ENCODE measurements at regions not wholly inside any gene's neighbourhood (a gene's known extent, or its start where the extent isn't known, plus 50 kb on each side); places are given as distances from the start of the nearest gene placed in this dataset.

- no peak overlapping the region for H2AFZ ChIP-seq (ENCODE audit: low read depth, low read length)
- H3K27ac ChIP-seq (ENCODE audit: insufficient read depth, low read depth, low read length): no peak overlapping the region
- no peak overlapping the region for H3K4me3 ChIP-seq (replicated peaks in 1 of 3; ENCODE audit: insufficient read depth in 1 of 3, low read depth in 1 of 3, low read length in 3 of 3)
- BruUV-seq (replicated peaks): no TSS peak
- no peaks in the 10 kb centered on the region for H3K9me1 ChIP-seq (replicated peaks; ENCODE audit: control insufficient read depth, extremely low read depth, insufficient read depth, low read length)
- ChIA-PET POLR2A (no interaction called here), CTCF (no interaction called here)
- no peaks in the 10 kb centered on the region for H3K36me3 ChIP-seq (ENCODE audit: control insufficient read depth in 2 of 2, extremely low read depth in 1 of 2, insufficient read depth in 2 of 2, low read length in 2 of 2)
- intact Hi-C loops (cut with micrococcal nuclease): no loop called here
- H3K4me2 ChIP-seq (ENCODE audit: insufficient read depth, low read length): no peak overlapping the region
- H3K27me3 ChIP-seq (ENCODE audit: control insufficient read depth in 2 of 2, insufficient read depth in 2 of 2, low read length in 2 of 2): peaks cover 0 to 4% of the 10 kb centered on the region in 2 experiments
- FAIRE-seq: no peak
- no peaks in the 10 kb centered on the region for H3K79me2 ChIP-seq (ENCODE audit: control insufficient read depth, insufficient read depth, low read length)
- no peaks in the 10 kb centered on the region for H3K4me1 ChIP-seq (ENCODE audit: control insufficient read depth, extremely low read depth, insufficient read depth, low read length)
- no peak for DNase-seq (ENCODE audit: low read depth, low spot score)
- dilution Hi-C loops (cut with MboI; ENCODE audit: extremely low pct_ligation_motif_present, low sequenced_read_pairs): no loop called here
- TF ChIP-seq GATA2 (IDR thresholded peaks at IDR 0.05; ENCODE audit: insufficient read depth, insufficient read length, low read depth, low read length) (no peak), POLR2A (IDR thresholded peaks at IDR 0.05; ENCODE audit: low read depth, low read length) (no peak), FOS (IDR thresholded peaks at IDR 0.05; ENCODE audit: borderline replicate concordance, insufficient read depth, low read length) (no peak), JUN (IDR thresholded peaks at IDR 0.05; ENCODE audit: borderline replicate concordance, insufficient read depth, insufficient read length, low read depth) (no peak)
- no peaks in the 10 kb centered on the region for H3K9me3 ChIP-seq (replicated peaks; ENCODE audit: control insufficient read depth, insufficient read depth, low read length)
- no peak overlapping the region for H3K9ac ChIP-seq (replicated peaks; ENCODE audit: extremely low read depth, insufficient read depth, low read length)
- no peaks in the 10 kb centered on the region for H4K20me1 ChIP-seq (replicated peaks; ENCODE audit: control insufficient read depth, extremely low read depth, insufficient read depth, low read length)
These were observed 75.9 kb upstream of the UBE2E2 start for GRCh38 chr3:23127196-23127595.

GRCh38 chr3:23128655-23129054, 74.5 kb upstream of the UBE2E2 start:
- CTCF ChIA-PET: interaction anchor here (0.9 kb wide), 1 partner anchor 19 kb away, joined by 4 read pairs; no protein-coding TSS in a partner anchor
- dilution Hi-C loops (cut with MboI; ENCODE audit: extremely low pct_ligation_motif_present, low sequenced_read_pairs): no loop called here
- H3K79me2 ChIP-seq (ENCODE audit: control insufficient read depth, insufficient read depth, low read length): no peaks in the 10 kb centered on the region
- no TSS peak for BruUV-seq (replicated peaks)
- TF ChIP-seq POLR2AphosphoS5 (IDR thresholded peaks at IDR 0.05; ENCODE audit: insufficient read depth, low read depth, low read length) (no peak), MAX (IDR thresholded peaks at IDR 0.05; ENCODE audit: insufficient read depth, insufficient read length) (no peak), FOS (IDR thresholded peaks at IDR 0.05; ENCODE audit: borderline replicate concordance, insufficient read depth, low read length) (no peak), EZH2 (IDR thresholded peaks at IDR 0.05; ENCODE audit: borderline replicate concordance, low read depth, low read length, severe bottlenecking) (no peak), GATA2 (IDR thresholded peaks at IDR 0.05; ENCODE audit: insufficient read depth, insufficient read length, low read depth, low read length) (no peak)
- H3K4me1 ChIP-seq (ENCODE audit: control insufficient read depth, extremely low read depth, insufficient read depth, low read length): no peaks in the 10 kb centered on the region
- H4K20me1 ChIP-seq (replicated peaks; ENCODE audit: control insufficient read depth, extremely low read depth, insufficient read depth, low read length): no peaks in the 10 kb centered on the region
- no peak for DNase-seq (ENCODE audit: low read depth, low spot score)
- POLR2A ChIA-PET: no interaction called here
- H3K4me3 ChIP-seq (replicated peaks in 1 of 3; ENCODE audit: insufficient read depth in 1 of 3, low read depth in 1 of 3, low read length in 3 of 3): no peak overlapping the region
- no peak for FAIRE-seq
- no peaks in the 10 kb centered on the region for H3K9me3 ChIP-seq (replicated peaks; ENCODE audit: control insufficient read depth, insufficient read depth, low read length)
- no peaks in the 10 kb centered on the region for H3K9me1 ChIP-seq (replicated peaks; ENCODE audit: control insufficient read depth, extremely low read depth, insufficient read depth, low read length)
- no peak overlapping the region for H3K4me2 ChIP-seq (ENCODE audit: insufficient read depth, low read length)
- intact Hi-C loops (cut with micrococcal nuclease): no loop called here
- no peaks in the 10 kb centered on the region for H3K36me3 ChIP-seq (ENCODE audit: control insufficient read depth in 2 of 2, extremely low read depth in 1 of 2, insufficient read depth in 2 of 2, low read length in 2 of 2)
- no peaks in the 10 kb centered on the region for H3K27me3 ChIP-seq (ENCODE audit: control insufficient read depth in 2 of 2, insufficient read depth in 2 of 2, low read length in 2 of 2)
- no peak overlapping the region for H3K27ac ChIP-seq (ENCODE audit: insufficient read depth, low read depth, low read length)
- no peak overlapping the region for H2AFZ ChIP-seq (ENCODE audit: low read depth, low read length)
- H3K9ac ChIP-seq (replicated peaks; ENCODE audit: extremely low read depth, insufficient read depth, low read length): no peak overlapping the region

Data from endothelial cell of umbilical vein (primary cell).